OCI-LY1 (cell line): ENCODE measurements at regions not wholly inside any gene's neighbourhood (a gene's known extent, or its start where the extent isn't known, plus 50 kb on each side); places are given as distances from the start of the nearest gene placed in this dataset.

ENCODE experiments used
- CTCF ChIP-seq: fragments of 200-600 bp; sonication (generic), shearing (Covaris generic); IDR thresholded peaks from 2 replicates; pipeline ENCODE4 v1.5.1; 2017; ENCODE audit warnings: mild to moderate bottlenecking, antibody characterized with exemption, low read length, moderate library complexity, mixed read lengths
- EZH2 ChIP-seq: fragments of 200-600 bp; sonication (generic), shearing (Covaris generic); IDR thresholded peaks from 2 replicates; pipeline ENCODE4 v1.8.0; 2017; ENCODE audit warnings: borderline replicate concordance, mixed run types, mild to moderate bottlenecking, antibody characterized with exemption, low read length, moderate library complexity, mixed read lengths

GRCh38 chr10:4457597-4457996, 368.4 kb upstream of the AKR1E2 start:
- TF ChIP-seq CTCF (no peak), EZH2 (no peak)
